K562 (cell line): ENCODE measurements at regions not wholly inside any gene's neighbourhood (a gene's known extent, or its start where the extent isn't known, plus 50 kb on each side); places are given as distances from the start of the nearest gene placed in this dataset.

Source experiments
- E2F3 ChIP-seq: fragments of 250-450 bp; sonication (Bioruptor Pico); IDR thresholded peaks from 2 replicates; pipeline ENCODE4 v1.4.0; 2020; ENCODE audit warnings: mild to moderate bottlenecking
- HMG20B ChIP-seq: fragments of 250-450 bp; sonication (Bioruptor Pico); IDR thresholded peaks from 2 replicates; pipeline ENCODE4 v1.5.0; 2021; ENCODE audit warnings: mild to moderate bottlenecking
- HMGN3 ChIP-seq: IDR thresholded peaks from 2 replicates; pipeline ENCODE4 v1.6.1; 2011; ENCODE audit warnings: borderline replicate concordance, low read depth, mild to moderate bottlenecking, mixed read lengths, low read length; ENCODE audit not compliant: insufficient read length; ENCODE audit errors: extremely low read depth
- RUNX1 ChIP-seq: sonication (generic); IDR thresholded peaks from 2 replicates; pipeline ENCODE4 v1.6.1; 2016; ENCODE audit warnings: antibody characterized with exemption, low read depth
- ZKSCAN8 ChIP-seq: fragments of 200-800 bp; sonication (Bioruptor generic); IDR thresholded peaks from 2 replicates; pipeline ENCODE4 v1.6.1; 2016; ENCODE audit warnings: missing genetic modification characterization, missing compliant biosample characterization
- TF ChIP-seq, protein P1 (sequence below), 2 experiments: IDR thresholded peaks; 2 replicates each; pipeline ENCODE4 v1.6.1; 2011; ENCODE audit warnings: borderline replicate concordance in 1 of 2, control low read depth in 1 of 2, low read depth in 1 of 2, low read length in 1 of 2, mild to moderate bottlenecking in 1 of 2, mixed read lengths in 1 of 2, moderate library complexity in 1 of 2; ENCODE audit not compliant: insufficient read depth in 1 of 2, insufficient read length in 1 of 2, poor library complexity in 1 of 2, severe bottlenecking in 1 of 2; ENCODE audit errors: extremely low read depth in 1 of 2
- TF ChIP-seq, protein P2 (sequence below): fragments of 250-450 bp; sonication (Bioruptor Pico); IDR thresholded peaks from 2 replicates; pipeline ENCODE4 v1.4.0; 2020
- TF ChIP-seq, protein P3 (sequence below): fragments of 250-450 bp; sonication (Bioruptor Pico); IDR thresholded peaks from 2 replicates; pipeline ENCODE4 v1.5.0; 2022; ENCODE audit warnings: mild to moderate bottlenecking

- TF ChIP-seq, protein P1, sequence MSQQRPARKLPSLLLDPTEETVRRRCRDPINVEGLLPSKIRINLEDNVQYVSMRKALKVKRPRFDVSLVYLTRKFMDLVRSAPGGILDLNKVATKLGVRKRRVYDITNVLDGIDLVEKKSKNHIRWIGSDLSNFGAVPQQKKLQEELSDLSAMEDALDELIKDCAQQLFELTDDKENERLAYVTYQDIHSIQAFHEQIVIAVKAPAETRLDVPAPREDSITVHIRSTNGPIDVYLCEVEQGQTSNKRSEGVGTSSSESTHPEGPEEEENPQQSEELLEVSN (IDR thresholded peaks at IDR 0.05; ENCODE audit: borderline replicate concordance in 1 of 2, extremely low read depth in 1 of 2, insufficient read depth in 1 of 2, insufficient read length in 1 of 2, low read depth in 1 of 2, low read length in 1 of 2, poor library complexity in 1 of 2, severe bottlenecking in 1 of 2) = no peak
- TF ChIP-seq HMG20B = no peak
- TF ChIP-seq E2F3 (CRISPR knock-in tag) = no peak
- TF ChIP-seq, protein P2, sequence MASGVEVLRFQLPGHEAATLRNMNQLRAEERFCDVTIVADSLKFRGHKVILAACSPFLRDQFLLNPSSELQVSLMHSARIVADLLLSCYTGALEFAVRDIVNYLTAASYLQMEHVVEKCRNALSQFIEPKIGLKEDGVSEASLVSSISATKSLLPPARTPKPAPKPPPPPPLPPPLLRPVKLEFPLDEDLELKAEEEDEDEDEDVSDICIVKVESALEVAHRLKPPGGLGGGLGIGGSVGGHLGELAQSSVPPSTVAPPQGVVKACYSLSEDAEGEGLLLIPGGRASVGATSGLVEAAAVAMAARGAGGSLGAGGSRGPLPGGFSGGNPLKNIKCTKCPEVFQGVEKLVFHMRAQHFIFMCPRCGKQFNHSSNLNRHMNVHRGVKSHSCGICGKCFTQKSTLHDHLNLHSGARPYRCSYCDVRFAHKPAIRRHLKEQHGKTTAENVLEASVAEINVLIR = no peak
- no peak for TF ChIP-seq HMGN3
- TF ChIP-seq ZKSCAN8 (CRISPR knock-in tag) = no peak
- TF ChIP-seq, protein P3, sequence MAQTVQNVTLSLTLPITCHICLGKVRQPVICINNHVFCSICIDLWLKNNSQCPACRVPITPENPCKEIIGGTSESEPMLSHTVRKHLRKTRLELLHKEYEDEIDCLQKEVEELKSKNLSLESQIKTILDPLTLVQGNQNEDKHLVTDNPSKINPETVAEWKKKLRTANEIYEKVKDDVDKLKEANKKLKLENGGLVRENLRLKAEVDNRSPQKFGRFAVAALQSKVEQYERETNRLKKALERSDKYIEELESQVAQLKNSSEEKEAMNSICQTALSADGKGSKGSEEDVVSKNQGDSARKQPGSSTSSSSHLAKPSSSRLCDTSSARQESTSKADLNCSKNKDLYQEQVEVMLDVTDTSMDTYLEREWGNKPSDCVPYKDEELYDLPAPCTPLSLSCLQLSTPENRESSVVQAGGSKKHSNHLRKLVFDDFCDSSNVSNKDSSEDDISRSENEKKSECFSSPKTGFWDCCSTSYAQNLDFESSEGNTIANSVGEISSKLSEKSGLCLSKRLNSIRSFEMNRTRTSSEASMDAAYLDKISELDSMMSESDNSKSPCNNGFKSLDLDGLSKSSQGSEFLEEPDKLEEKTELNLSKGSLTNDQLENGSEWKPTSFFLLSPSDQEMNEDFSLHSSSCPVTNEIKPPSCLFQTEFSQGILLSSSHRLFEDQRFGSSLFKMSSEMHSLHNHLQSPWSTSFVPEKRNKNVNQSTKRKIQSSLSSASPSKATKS (CRISPR knock-in tag) = no peak
- no peak for TF ChIP-seq RUNX1
These were observed 129.4 kb upstream of the RHOBTB1 start (continued) for GRCh38 chr10:61073391-61073790.
